ENCODE measurements at regions not wholly inside any gene's neighbourhood (a gene's known extent, or its start where the extent isn't known, plus 50 kb on each side); places are given as distances from the start of the nearest gene placed in this dataset.

DNA sequence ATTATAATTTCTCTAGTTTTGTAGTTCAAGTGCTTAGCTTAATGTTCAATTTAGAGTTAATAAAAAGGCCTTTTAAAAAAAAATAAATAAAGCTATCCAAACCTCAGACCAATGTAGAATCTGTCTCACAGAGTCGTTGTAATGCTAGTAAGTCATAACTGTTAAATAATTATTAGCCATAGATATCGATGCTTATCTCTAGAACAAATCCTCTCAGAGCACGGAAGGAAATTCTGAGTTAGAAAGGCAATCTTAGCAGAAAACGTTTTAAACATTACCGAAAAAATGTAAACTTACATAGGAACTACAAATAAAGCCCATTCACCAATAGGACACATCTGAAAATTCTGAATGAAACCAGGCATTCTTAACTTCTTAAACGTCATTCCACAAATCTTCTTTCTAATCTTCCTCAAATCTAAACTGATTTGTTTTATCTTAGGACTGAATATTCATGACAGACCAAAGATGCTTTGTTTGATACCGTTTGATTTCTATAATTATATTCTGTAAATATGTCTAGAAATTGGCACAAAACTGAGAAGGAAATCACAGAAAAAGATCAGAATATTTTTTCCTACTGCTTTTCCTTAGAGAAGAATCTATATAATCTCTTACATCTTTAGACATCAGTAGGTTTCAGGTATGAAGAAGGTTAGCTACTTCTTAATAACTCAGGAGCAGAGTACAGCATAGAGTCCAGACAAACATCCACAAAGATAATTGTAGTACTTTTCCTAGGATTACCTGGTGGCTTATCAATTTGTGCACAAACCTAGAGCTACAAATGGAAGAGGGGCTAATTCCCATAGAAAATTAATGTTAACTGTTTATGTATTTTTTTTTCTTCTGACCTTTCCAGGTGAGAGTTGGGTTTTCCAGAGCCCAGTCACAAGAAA is 140.7 kb downstream of the BTC start:
- Histone ChIP-seq H3K9ac (no peak overlapping the region), H3K4me1 (no peaks in the 10 kb centered on the region), H3K4me3 (ENCODE audit: low read depth, low read length) (no peak overlapping the region)

DNA sequence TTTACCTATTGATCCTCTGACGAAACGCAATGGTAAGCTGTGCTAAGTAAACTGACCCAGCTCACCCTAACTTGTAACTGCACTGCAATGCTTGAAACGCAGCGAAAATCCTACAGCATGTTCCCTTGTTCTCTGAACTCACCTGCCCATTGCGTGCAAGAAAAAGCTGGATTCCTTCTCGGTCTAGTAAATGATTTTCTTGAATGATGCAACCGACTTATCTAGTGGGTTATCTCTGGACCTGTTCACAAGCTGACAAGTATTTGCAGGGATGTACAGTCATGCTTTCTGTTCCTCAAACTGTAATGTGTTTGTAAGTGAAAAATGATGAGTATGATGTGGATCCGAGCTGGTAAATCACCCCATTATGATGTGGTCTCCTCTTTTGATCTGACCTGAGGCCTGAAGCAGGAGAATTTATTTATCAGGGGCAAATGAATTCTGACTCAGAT is 140.1 kb downstream of the BTC start:
- Histone ChIP-seq H3K9me3 (ENCODE audit: control insufficient read depth, low read length) (no peaks in the 10 kb centered on the region), H3K79me2 (no peaks in the 10 kb centered on the region), H2AFZ (no peak overlapping the region), H3K4me1 (no peaks in the 10 kb centered on the region), H3K4me2 (ENCODE audit: low read length) (no peak overlapping the region), H3K4me3 (ENCODE audit: low read depth, low read length) (no peak overlapping the region), H3K27ac (no peak overlapping the region), H3K27me3 (ENCODE audit: control insufficient read depth, insufficient read depth, low read length) (no peaks in the 10 kb centered on the region), H3K36me3 (ENCODE audit: control insufficient read depth, insufficient read depth, low read length) (no peaks in the 10 kb centered on the region), H3K9ac (no peak overlapping the region)
- TF ChIP-seq, protein P1, sequence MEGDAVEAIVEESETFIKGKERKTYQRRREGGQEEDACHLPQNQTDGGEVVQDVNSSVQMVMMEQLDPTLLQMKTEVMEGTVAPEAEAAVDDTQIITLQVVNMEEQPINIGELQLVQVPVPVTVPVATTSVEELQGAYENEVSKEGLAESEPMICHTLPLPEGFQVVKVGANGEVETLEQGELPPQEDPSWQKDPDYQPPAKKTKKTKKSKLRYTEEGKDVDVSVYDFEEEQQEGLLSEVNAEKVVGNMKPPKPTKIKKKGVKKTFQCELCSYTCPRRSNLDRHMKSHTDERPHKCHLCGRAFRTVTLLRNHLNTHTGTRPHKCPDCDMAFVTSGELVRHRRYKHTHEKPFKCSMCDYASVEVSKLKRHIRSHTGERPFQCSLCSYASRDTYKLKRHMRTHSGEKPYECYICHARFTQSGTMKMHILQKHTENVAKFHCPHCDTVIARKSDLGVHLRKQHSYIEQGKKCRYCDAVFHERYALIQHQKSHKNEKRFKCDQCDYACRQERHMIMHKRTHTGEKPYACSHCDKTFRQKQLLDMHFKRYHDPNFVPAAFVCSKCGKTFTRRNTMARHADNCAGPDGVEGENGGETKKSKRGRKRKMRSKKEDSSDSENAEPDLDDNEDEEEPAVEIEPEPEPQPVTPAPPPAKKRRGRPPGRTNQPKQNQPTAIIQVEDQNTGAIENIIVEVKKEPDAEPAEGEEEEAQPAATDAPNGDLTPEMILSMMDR (IDR thresholded peaks at IDR 0.05), result no peak

More for the DNA sequence above, 140.7 kb downstream of the BTC start:
- Histone ChIP-seq H3K27me3 (ENCODE audit: control insufficient read depth, insufficient read depth, low read length) (no peaks in the 10 kb centered on the region), H3K4me2 (ENCODE audit: low read length) (no peak overlapping the region), H3K9me3 (ENCODE audit: control insufficient read depth, low read length) (no peaks in the 10 kb centered on the region), H3K79me2 (no peaks in the 10 kb centered on the region), H2AFZ (no peak overlapping the region), H3K27ac (no peak overlapping the region), H3K36me3 (ENCODE audit: control insufficient read depth, insufficient read depth, low read length) (no peaks in the 10 kb centered on the region)
- TF ChIP-seq, protein P1 (IDR thresholded peaks at IDR 0.05), result no peak

DNA sequence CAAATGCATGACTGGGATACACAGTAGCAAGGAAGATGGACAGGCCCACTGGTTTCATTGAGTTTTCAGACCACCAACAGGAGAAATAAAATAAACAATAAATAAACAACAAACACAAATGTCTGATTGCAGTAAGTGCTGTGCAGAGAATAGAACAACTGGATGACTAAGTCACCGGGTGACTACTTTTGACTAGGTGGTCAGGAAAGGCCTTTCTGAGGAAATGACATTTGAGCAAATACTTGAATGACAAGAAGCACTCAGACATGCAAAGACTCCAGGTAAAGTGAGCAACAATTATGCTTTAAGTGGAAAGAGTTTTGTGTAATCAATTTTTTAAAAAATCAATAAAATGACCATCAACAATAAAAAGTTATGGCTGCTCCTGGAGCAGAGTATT is 137.7 kb downstream of the BTC start:
- no peaks in the 10 kb centered on the region for H3K27me3 ChIP-seq (ENCODE audit: control insufficient read depth, insufficient read depth, low read length)
- H3K79me2 ChIP-seq, result no peaks in the 10 kb centered on the region
- no peaks in the 10 kb centered on the region for H3K36me3 ChIP-seq (ENCODE audit: control insufficient read depth, insufficient read depth, low read length)
- H3K27ac ChIP-seq, result no peak overlapping the region
- H3K4me1 ChIP-seq, result no peaks in the 10 kb centered on the region
- TF ChIP-seq, protein P1 (IDR thresholded peaks at IDR 0.05), result no peak
- no peak overlapping the region for H3K4me3 ChIP-seq (ENCODE audit: low read depth, low read length)
- H3K4me2 ChIP-seq (ENCODE audit: low read length), result no peak overlapping the region
- H3K9me3 ChIP-seq (ENCODE audit: control insufficient read depth, low read length), result no peaks in the 10 kb centered on the region
- no peak overlapping the region for H3K9ac ChIP-seq
- H2AFZ ChIP-seq, result no peak overlapping the region

DNA sequence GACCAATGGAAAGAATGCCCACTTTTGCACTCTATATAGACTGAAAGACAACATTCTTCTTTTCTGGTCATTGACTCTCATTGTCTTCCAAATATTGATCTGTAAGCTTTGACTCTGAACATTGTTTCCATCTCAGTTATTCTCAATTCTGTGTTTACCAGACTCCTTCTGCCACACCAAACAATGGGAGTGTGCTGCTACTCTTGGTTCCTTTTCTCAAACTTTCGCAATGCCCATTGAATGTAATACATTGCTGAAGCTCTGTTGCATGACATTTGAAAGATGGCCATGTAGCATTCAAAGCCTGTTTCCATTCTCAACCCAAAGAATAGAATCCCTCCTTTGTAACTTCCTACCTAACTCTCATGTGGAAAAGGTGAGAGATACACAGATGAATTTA is 136.2 kb downstream of the BTC start:
- no peaks in the 10 kb centered on the region for H3K36me3 ChIP-seq (ENCODE audit: control insufficient read depth, insufficient read depth, low read length)
- H3K4me2 ChIP-seq (ENCODE audit: low read length), result no peak overlapping the region
- H3K27ac ChIP-seq, result no peak overlapping the region
- no peak overlapping the region for H2AFZ ChIP-seq
- H3K27me3 ChIP-seq (ENCODE audit: control insufficient read depth, insufficient read depth, low read length), result no peaks in the 10 kb centered on the region
- TF ChIP-seq, protein P1 (IDR thresholded peaks at IDR 0.05), result no peak
- H3K4me3 ChIP-seq (ENCODE audit: low read depth, low read length), result no peak overlapping the region
- H3K9me3 ChIP-seq (ENCODE audit: control insufficient read depth, low read length), result no peaks in the 10 kb centered on the region
- H3K9ac ChIP-seq, result no peak overlapping the region
- no peaks in the 10 kb centered on the region for H3K4me1 ChIP-seq
- no peaks in the 10 kb centered on the region for H3K79me2 ChIP-seq
